HG03066 (cell line): ENCODE measurements at regions not wholly inside any gene's neighbourhood (a gene's known extent, or its start where the extent isn't known, plus 50 kb on each side); places are given as distances from the start of the nearest gene placed in this dataset.

Source experiments
- ATAC-seq: cut with Tn5 transposase; IDR thresholded peaks from one replicate; pipeline ENCODE4 v1.9.1; 2021; ENCODE audit warnings: low read depth; ENCODE audit not compliant: unreplicated experiment

GRCh38 chr11:95364324-95365295 is 133.6 kb upstream of the SESN3 start:
- no peak for ATAC-seq

GRCh38 chr11:95363708-95364107 is 132.7 kb upstream of the SESN3 start:
- ATAC-seq = no peak

GRCh38 chr11:95363164-95363563 is 132.2 kb upstream of the SESN3 start:
- ATAC-seq = no peak

GRCh38 chr11:95361180-95361579 is 130.2 kb upstream of the SESN3 start:
- ATAC-seq = no peak

GRCh38 chr11:95360377-95361075 is 129.5 kb upstream of the SESN3 start:
- ATAC-seq = no peak

- no peak for ATAC-seq
Observed at GRCh38 chr11:95359756-95360155, 128.8 kb upstream of the SESN3 start.

- no peak for ATAC-seq
Observed at GRCh38 chr11:95359341-95359663, 128.3 kb upstream of the SESN3 start.

- no peak for ATAC-seq
Observed at GRCh38 chr11:95358511-95359340, 127.7 kb upstream of the SESN3 start.

GRCh38 chr11:95354304-95354703 is 123.3 kb upstream of the SESN3 start:
- ATAC-seq = no peak

- no peak for ATAC-seq
Observed at GRCh38 chr11:95353706-95354105, 122.7 kb upstream of the SESN3 start.

- ATAC-seq = no peak
Observed at GRCh38 chr11:95352733-95353346, 121.8 kb upstream of the SESN3 start.

GRCh38 chr11:95349345-95349942 is 118.4 kb upstream of the SESN3 start:
- ATAC-seq = no peak

GRCh38 chr11:95346265-95346664 is 115.3 kb upstream of the SESN3 start:
- no peak for ATAC-seq

- peak; percentile 78 for ATAC-seq
Observed at GRCh38 chr11:95345651-95346050, 114.6 kb upstream of the SESN3 start.

- ATAC-seq = no peak
Observed at GRCh38 chr11:95344932-95345642, 114.1 kb upstream of the SESN3 start.

- no peak for ATAC-seq
Observed at GRCh38 chr11:95341221-95341620, 110.2 kb upstream of the SESN3 start.

- ATAC-seq = no peak
Observed at GRCh38 chr11:95339086-95339901, 108.3 kb upstream of the SESN3 start.

GRCh38 chr11:95338430-95338991 is 107.5 kb upstream of the SESN3 start:
- no peak for ATAC-seq
